SK-N-SH treated with all-trans-retinoic acid at 6 μM for 48 hours (cell line): ENCODE measurements at regions not wholly inside any gene's neighbourhood (a gene's known extent, or its start where the extent isn't known, plus 50 kb on each side); places are given as distances from the start of the nearest gene placed in this dataset.

Experiments used
- BACH2 ChIP-seq: fragments of 250-450 bp; sonication (Bioruptor Pico); IDR thresholded peaks from 2 replicates; pipeline ENCODE4 v1.9.0; 2021; ENCODE audit warnings: mild to moderate bottlenecking, borderline replicate concordance
- CSDC2 ChIP-seq: fragments of 250-450 bp; sonication (Bioruptor Pico); IDR thresholded peaks from 2 replicates; pipeline ENCODE4 v1.5.0; 2020; ENCODE audit warnings: mild to moderate bottlenecking, moderate library complexity
- PATZ1 ChIP-seq: fragments of 250-450 bp; sonication (Bioruptor Pico); IDR thresholded peaks from 2 replicates; pipeline ENCODE4 v1.8.0; 2020; ENCODE audit warnings: mild to moderate bottlenecking, moderate library complexity, borderline replicate concordance
- POU6F1 ChIP-seq: fragments of 250-450 bp; sonication (Bioruptor Pico); IDR thresholded peaks from 2 replicates; pipeline ENCODE4 v1.8.0; 2021; ENCODE audit warnings: low read depth, mild to moderate bottlenecking, moderate library complexity, borderline replicate concordance
- PPARA ChIP-seq: fragments of 250-450 bp; sonication (Bioruptor Pico); IDR thresholded peaks from 2 replicates; pipeline ENCODE4 v1.5.0; 2020; ENCODE audit warnings: mild to moderate bottlenecking, borderline replicate concordance
- RARB ChIP-seq: fragments of 250-450 bp; sonication (Bioruptor Pico); IDR thresholded peaks from 2 replicates; pipeline ENCODE4 v1.8.0; 2021; ENCODE audit warnings: mild to moderate bottlenecking, moderate library complexity
- SNAI2 ChIP-seq: fragments of 250-450 bp; sonication (Bioruptor Pico); IDR thresholded peaks from 2 replicates; pipeline ENCODE4 v1.5.0; 2020; ENCODE audit warnings: mild to moderate bottlenecking, moderate library complexity
- TCF4 ChIP-seq: fragments of 250-450 bp; sonication (Bioruptor Pico); IDR thresholded peaks from 2 replicates; pipeline ENCODE4 v1.8.0; 2021; ENCODE audit warnings: mild to moderate bottlenecking, moderate library complexity, borderline replicate concordance
- ZFP3 ChIP-seq: fragments of 250-450 bp; sonication (Bioruptor Pico); IDR thresholded peaks from 2 replicates; pipeline ENCODE4 v1.5.0; 2020; ENCODE audit warnings: mild to moderate bottlenecking, moderate library complexity
- ZFP30 ChIP-seq: fragments of 450-650 bp; formaldehyde crosslinking; IDR thresholded peaks from 2 replicates; pipeline ENCODE4 v1.5.0; 2022; ENCODE audit warnings: mild to moderate bottlenecking, moderate library complexity
- ZNF8 ChIP-seq: fragments of 450-650 bp; formaldehyde crosslinking; IDR thresholded peaks from 2 replicates; pipeline ENCODE4 v1.5.0; 2020; ENCODE audit warnings: mild to moderate bottlenecking, moderate library complexity

- TF ChIP-seq POU6F1 (CRISPR knock-in tag) (no peak), ZNF8 (CRISPR knock-in tag) (no peak), BACH2 (CRISPR knock-in tag) (no peak), SNAI2 (CRISPR knock-in tag) (no peak), ZFP30 (no peak), TCF4 (CRISPR knock-in tag) (no peak), CSDC2 (no peak), RARB (CRISPR knock-in tag) (no peak), PPARA (CRISPR knock-in tag) (no peak), ZFP3 (CRISPR knock-in tag) (no peak), PATZ1 (CRISPR knock-in tag) (no peak)
These were observed 214.6 kb downstream of the HDGFL1 start for GRCh38 chr6:22783931-22784330.
